ENCODE measurements at regions not wholly inside any gene's neighbourhood (a gene's known extent, or its start where the extent isn't known, plus 50 kb on each side); places are given as distances from the start of the nearest gene placed in this dataset.

- no peak for ATAC-seq (ENCODE audit: low FRiP score)
- TF ChIP-seq, protein P1, sequence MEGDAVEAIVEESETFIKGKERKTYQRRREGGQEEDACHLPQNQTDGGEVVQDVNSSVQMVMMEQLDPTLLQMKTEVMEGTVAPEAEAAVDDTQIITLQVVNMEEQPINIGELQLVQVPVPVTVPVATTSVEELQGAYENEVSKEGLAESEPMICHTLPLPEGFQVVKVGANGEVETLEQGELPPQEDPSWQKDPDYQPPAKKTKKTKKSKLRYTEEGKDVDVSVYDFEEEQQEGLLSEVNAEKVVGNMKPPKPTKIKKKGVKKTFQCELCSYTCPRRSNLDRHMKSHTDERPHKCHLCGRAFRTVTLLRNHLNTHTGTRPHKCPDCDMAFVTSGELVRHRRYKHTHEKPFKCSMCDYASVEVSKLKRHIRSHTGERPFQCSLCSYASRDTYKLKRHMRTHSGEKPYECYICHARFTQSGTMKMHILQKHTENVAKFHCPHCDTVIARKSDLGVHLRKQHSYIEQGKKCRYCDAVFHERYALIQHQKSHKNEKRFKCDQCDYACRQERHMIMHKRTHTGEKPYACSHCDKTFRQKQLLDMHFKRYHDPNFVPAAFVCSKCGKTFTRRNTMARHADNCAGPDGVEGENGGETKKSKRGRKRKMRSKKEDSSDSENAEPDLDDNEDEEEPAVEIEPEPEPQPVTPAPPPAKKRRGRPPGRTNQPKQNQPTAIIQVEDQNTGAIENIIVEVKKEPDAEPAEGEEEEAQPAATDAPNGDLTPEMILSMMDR (IDR thresholded peaks at IDR 0.05), result no peak
- no peak for DNase-seq (ENCODE audit: low spot score)
Observed at GRCh38 chr21:21715266-21715969, 717.2 kb downstream of the NCAM2 start.

DNA sequence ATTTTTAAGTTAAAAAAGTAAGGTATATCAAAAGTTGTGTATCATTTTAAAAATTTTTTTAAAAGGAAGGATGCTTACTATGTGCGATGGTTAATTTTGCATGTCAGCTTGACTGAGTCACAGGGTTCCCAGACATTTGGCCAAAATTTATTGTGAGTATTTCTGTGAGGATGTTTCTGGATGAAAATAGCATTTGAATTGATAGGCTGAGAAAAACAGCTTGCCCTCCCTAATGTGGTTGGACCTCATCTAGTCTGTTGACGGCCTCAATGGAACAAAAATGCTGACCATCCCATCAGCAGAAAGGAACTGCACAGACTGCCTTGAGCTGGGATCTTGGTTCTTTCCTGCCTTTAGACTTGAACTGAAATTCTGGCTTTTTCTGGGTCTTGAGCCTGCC, 724.5 kb downstream of the NCAM2 start:
- ATAC-seq (ENCODE audit: low FRiP score) (no peak), DNase-seq (ENCODE audit: low spot score) (no peak)
- TF ChIP-seq, protein P1 (IDR thresholded peaks at IDR 0.05), result no peak

- TF ChIP-seq, protein P1 (IDR thresholded peaks at IDR 0.05), result no peak
- ATAC-seq (ENCODE audit: low FRiP score) (peak; percentile 59), DNase-seq (ENCODE audit: low spot score) (no peak)
Observed at GRCh38 chr21:21730512-21730911, 732.3 kb downstream of the NCAM2 start.

GRCh38 chr21:21731626-21732025, 733.4 kb downstream of the NCAM2 start:
- no peak for DNase-seq (ENCODE audit: low spot score)
- TF ChIP-seq, protein P1 (IDR thresholded peaks at IDR 0.05), result no peak
- ATAC-seq (ENCODE audit: low FRiP score), result no peak

GRCh38 chr21:21734088-21734487, 735.9 kb downstream of the NCAM2 start:
- ATAC-seq (ENCODE audit: low FRiP score), result no peak
- DNase-seq (ENCODE audit: low spot score), result no peak
- TF ChIP-seq, protein P1 (IDR thresholded peaks at IDR 0.05), result no peak

DNA sequence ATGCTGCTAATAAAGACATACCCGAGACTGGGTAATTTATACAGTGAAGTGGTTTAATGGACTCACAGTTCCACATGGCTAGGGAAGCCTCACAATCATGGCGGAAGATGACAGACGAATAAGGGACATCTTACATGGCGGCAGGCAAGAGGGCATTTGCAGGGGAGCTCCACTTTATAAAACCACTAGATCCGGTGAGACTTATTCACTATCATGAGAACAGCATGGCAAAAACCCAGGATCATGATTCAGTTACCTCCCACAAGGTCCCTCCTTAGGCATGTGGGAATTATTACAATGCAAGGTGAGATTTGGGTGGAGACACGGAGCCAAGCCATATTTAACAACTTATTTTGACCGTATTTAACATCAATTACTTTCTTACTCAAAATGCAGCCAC, 739.0 kb downstream of the NCAM2 start:
- TF ChIP-seq, protein P1 (IDR thresholded peaks at IDR 0.05), result no peak
- no peak for DNase-seq (ENCODE audit: low spot score)
- no peak for ATAC-seq (ENCODE audit: low FRiP score)

GRCh38 chr21:21740207-21740606, 742.0 kb downstream of the NCAM2 start:
- TF ChIP-seq, protein P1 (IDR thresholded peaks at IDR 0.05), result no peak
- DNase-seq (ENCODE audit: low spot score) (no peak), ATAC-seq (ENCODE audit: low FRiP score) (no peak)
